Dermis microvascular lymphatic vessel endothelial cell (primary cell): ENCODE measurements at regions not wholly inside any gene's neighbourhood (a gene's known extent, or its start where the extent isn't known, plus 50 kb on each side); places are given as distances from the start of the nearest gene placed in this dataset.

Source experiments
- DNase-seq, 2 donors: peaks; one replicate each; pipeline versions ENCODE4 v3.0.0 to v3.0.0-alpha.2; 2010; ENCODE audit warnings: low read depth in 2 of 2

GRCh38 chrY:26408671-26409328 is 786.9 kb downstream of the CDY1 start:
- DNase-seq = no peak

DNA sequence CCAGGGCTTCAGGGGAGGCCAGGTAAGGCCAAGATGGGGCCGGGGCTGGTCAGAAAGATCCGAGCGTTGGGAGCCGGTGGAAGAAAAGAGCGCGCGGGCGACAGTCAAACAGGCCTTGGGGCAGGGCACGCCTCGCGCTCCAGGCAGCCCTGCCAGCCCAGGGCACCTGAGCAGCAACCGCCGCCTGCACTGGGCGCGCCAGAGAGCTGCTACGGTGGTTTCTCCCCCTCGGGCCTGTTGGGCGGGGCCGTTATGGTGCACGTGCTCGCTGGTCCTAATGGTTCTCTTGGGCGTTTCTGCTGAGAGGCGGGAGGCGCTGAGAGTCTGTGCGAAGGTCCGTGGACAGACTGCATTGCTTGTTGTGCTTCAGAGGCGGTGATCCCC is 787.4 kb downstream of the CDY1 start:
- no peak for DNase-seq
